ENCODE measurements at regions not wholly inside any gene's neighbourhood (a gene's known extent, or its start where the extent isn't known, plus 50 kb on each side); places are given as distances from the start of the nearest gene placed in this dataset.

- no peak for TF ChIP-seq CTCF (IDR thresholded peaks at IDR 0.05; ENCODE audit: low read depth, low read length, missing input control)
- no peak for TF ChIP-seq TAF1 (conservative IDR thresholded peaks at IDR 0.05)
- TF ChIP-seq RXRA (IDR thresholded peaks at IDR 0.05) = no peak
- TF ChIP-seq JUND (IDR thresholded peaks at IDR 0.05) = no peak
- TF ChIP-seq HNF4G (IDR thresholded peaks at IDR 0.05) = no peak
- no peak for TF ChIP-seq REST (IDR thresholded peaks at IDR 0.05)
- no peak for TF ChIP-seq EGR1 (IDR thresholded peaks at IDR 0.05; ENCODE audit: low read depth in 2 of 2)
- TF ChIP-seq MAX (IDR thresholded peaks at IDR 0.05) = no peak
- no peak for TF ChIP-seq FOXA1 (IDR thresholded peaks at IDR 0.05)
- TF ChIP-seq ZBTB33 (IDR thresholded peaks at IDR 0.05) = no peak
- no peak for TF ChIP-seq ATF3 (IDR thresholded peaks at IDR 0.05)
- no peak for TF ChIP-seq RAD21 (IDR thresholded peaks at IDR 0.05)
- no peak for TF ChIP-seq YY1 (IDR thresholded peaks at IDR 0.05)
- no peak for TF ChIP-seq SP1 (IDR thresholded peaks at IDR 0.05)
Observed at GRCh38 chr20:30486103-30486478, 771.4 kb upstream of the DEFB115 start.

Data from liver (tissue), 3 donors.